ENCODE measurements at regions not wholly inside any gene's neighbourhood (a gene's known extent, or its start where the extent isn't known, plus 50 kb on each side); places are given as distances from the start of the nearest gene placed in this dataset.

DNA sequence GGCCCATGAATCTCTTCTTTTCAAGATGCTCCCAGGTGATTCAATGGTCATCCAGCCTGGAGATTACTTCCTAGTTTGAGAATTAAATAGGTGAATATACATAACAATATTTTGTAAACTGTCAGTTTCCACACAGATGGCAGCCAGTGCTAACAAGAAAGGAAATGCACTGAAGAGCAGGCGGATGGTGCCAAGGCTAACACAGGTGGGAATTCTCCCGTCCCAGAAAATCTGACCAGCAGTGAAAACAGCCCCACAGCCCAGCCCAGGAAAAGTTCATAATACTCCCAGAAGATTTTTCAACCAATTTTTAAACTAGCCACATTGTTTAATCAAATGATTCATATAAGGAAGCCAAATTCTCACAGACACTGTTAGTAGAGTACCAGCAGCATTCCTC lies 387.2 kb upstream of the GATB start:
- ChIA-PET POLR2A (no interaction called here), CTCF (no interaction called here)
- DNase-seq (ENCODE audit: low read depth, low spot score) = no peak
- TF ChIP-seq, protein P1, sequence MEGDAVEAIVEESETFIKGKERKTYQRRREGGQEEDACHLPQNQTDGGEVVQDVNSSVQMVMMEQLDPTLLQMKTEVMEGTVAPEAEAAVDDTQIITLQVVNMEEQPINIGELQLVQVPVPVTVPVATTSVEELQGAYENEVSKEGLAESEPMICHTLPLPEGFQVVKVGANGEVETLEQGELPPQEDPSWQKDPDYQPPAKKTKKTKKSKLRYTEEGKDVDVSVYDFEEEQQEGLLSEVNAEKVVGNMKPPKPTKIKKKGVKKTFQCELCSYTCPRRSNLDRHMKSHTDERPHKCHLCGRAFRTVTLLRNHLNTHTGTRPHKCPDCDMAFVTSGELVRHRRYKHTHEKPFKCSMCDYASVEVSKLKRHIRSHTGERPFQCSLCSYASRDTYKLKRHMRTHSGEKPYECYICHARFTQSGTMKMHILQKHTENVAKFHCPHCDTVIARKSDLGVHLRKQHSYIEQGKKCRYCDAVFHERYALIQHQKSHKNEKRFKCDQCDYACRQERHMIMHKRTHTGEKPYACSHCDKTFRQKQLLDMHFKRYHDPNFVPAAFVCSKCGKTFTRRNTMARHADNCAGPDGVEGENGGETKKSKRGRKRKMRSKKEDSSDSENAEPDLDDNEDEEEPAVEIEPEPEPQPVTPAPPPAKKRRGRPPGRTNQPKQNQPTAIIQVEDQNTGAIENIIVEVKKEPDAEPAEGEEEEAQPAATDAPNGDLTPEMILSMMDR (IDR thresholded peaks at IDR 0.05; ENCODE audit: insufficient read depth, low read length, missing control alignments) = no peak
- H3K4me3 ChIP-seq (ENCODE audit: low read depth, low read length) = no peak overlapping the region

DNA sequence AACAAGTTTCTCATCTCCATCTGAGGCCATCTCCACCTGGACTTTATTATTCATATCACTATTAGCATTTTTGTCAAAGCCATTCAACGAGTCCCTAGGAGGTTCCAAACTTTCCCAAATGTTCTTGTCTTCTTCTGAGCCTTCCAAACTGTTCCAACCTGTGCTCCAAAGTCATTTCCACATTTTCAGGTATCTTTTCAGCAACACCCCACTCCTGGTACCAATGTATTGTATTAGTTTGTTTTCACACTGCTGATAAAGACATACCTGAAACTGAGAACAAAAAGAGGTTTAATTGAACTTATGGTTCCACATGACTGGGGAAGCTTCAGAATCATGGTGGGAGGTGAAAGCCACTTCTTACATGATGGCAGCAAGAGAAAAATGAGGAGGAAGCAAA lies 385.4 kb upstream of the GATB start:
- DNase-seq (ENCODE audit: low read depth, low spot score) = no peak
- TF ChIP-seq, protein P1 (IDR thresholded peaks at IDR 0.05; ENCODE audit: insufficient read depth, low read length, missing control alignments) = no peak
- POLR2A ChIA-PET = no interaction called here
- no peak overlapping the region for H3K4me3 ChIP-seq (ENCODE audit: low read depth, low read length)
- CTCF ChIA-PET = no interaction called here

DNA sequence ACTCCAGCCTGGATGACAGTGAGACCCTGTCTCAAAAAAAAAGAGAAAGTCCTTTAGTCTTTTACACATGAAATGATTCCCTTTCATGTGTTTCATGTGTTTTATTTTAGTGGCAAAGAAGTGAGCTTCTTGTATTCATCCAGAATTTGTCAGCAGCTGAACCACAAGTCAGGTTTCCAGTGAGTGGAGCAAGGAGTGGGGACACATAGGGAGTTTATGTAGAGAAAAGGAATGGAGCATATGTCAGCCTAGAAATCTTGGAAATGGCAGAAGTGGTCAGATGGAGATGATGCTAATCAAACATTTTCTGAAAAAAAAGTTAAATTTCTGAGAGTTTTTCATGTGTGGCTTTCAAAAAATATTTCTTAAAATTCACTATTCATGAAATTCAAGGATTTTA lies 383.0 kb upstream of the GATB start:
- TF ChIP-seq, protein P1 (IDR thresholded peaks at IDR 0.05; ENCODE audit: insufficient read depth, low read length, missing control alignments) = no peak
- CTCF ChIA-PET = no interaction called here
- DNase-seq (ENCODE audit: low read depth, low spot score) = no peak
- no peak overlapping the region for H3K4me3 ChIP-seq (ENCODE audit: low read depth, low read length)
- POLR2A ChIA-PET = no interaction called here

DNA sequence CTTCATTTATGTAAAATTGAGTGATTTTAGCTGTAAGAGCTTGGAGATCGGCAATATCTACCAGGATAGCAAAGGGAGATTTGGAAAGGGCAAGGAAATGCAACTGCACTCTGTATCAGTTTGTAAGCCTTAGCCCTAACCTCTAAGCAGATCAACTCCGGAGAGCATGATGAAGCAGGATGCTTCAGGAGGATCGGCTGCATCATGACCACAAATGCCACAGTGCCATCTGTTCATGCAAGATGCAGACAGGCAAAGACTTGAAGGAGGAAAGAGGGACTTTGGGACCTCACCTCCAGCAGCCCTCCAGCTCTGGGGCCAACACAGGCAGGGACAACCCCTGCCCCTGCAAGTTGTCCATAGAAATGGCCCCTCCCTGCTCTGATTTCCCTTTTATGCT lies 377.6 kb upstream of the GATB start:
- ChIA-PET POLR2A (no interaction called here), CTCF (no interaction called here)
- no peak overlapping the region for H3K4me3 ChIP-seq (ENCODE audit: low read depth, low read length)
- DNase-seq (ENCODE audit: low read depth, low spot score) = no peak
- TF ChIP-seq, protein P1 (IDR thresholded peaks at IDR 0.05; ENCODE audit: insufficient read depth, low read length, missing control alignments) = no peak

DNA sequence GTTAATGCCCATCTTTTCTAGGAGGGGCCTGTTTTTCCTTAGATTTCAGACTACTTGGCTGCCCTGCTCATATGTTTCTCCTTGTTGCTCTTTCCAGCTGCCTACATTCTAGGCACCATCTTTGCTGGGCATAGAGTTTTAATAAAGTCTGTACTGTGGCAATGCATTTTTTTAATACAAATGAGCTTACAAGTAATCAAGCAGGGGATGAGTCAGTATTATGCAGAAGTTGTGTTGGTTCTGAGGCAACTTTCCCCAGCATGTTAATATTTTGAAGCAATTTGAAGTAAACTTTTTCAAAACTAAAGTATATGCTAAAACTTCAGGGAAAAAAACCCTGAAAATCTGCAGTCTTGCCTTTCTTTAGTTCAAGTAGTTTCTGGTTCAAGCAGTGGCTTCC lies 372.0 kb upstream of the GATB start:
- ChIA-PET POLR2A (no interaction called here), CTCF (no interaction called here)
- TF ChIP-seq, protein P1 (IDR thresholded peaks at IDR 0.05; ENCODE audit: insufficient read depth, low read length, missing control alignments) = no peak
- no peak overlapping the region for H3K4me3 ChIP-seq (ENCODE audit: low read depth, low read length)
- no peak for DNase-seq (ENCODE audit: low read depth, low spot score)

DNA sequence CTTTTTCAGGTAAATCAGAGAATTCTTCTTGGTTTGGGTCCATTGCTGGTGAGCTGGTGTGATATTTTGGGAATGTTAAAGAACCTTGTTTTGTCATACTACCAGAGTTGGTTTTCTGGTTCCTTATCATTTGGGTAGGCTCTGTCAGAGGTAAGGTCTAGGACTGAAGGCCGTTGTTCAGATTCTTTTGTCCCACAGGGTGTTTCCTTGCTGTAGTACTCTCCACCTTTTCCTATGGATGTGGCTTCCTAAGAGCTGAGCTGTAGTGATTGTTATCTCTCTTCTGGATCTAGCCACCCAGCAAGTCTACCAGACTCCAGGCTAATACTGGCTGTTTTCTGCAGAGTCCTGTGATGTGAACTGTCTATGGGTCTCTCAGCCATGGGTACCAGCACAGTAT lies 367.5 kb upstream of the GATB start:
- TF ChIP-seq, protein P1 (IDR thresholded peaks at IDR 0.05; ENCODE audit: insufficient read depth, low read length, missing control alignments) = no peak
- ChIA-PET POLR2A (no interaction called here), CTCF (no interaction called here)

More for the DNA sequence above, 367.5 kb upstream of the GATB start:
- no peak overlapping the region for H3K4me3 ChIP-seq (ENCODE audit: low read depth, low read length)
- DNase-seq (ENCODE audit: low read depth, low spot score) = no peak
